Astrocyte (in vitro differentiated cells and primary cell): ENCODE measurements at regions not wholly inside any gene's neighbourhood (a gene's known extent, or its start where the extent isn't known, plus 50 kb on each side); places are given as distances from the start of the nearest gene placed in this dataset.

Experiments used
- DNase-seq: peaks from one replicate; pipeline ENCODE4 v3.0.0-alpha.2; 2010; ENCODE audit warnings: low read depth
- FAIRE-seq: peaks from 2 replicates; lab custom pipeline; 2011; peaks lifted over from hg19 to GRCh38; lab: Jason Lieb, UNC
- H2AFZ ChIP-seq: 2 replicates; pipeline ENCODE4 v1.6.0; 2012; ENCODE audit warnings: low read depth, low read length, inconsistent platforms
- H3K27ac ChIP-seq: 2 replicates; pipeline ENCODE4 v1.5.1; 2011; ENCODE audit warnings: low read depth, low read length, inconsistent platforms
- H3K27me3 ChIP-seq: 2 replicates; pipeline ENCODE4 v1.6.0; 2011; ENCODE audit warnings: low read length, inconsistent platforms; ENCODE audit not compliant: insufficient read depth
- H3K36me3 ChIP-seq: 2 replicates; pipeline ENCODE4 v1.5.1; 2011; ENCODE audit warnings: low read length, inconsistent platforms; ENCODE audit not compliant: insufficient read depth
- H3K4me1 ChIP-seq: 2 replicates; pipeline ENCODE4 v1.5.1; 2011; ENCODE audit warnings: low read length, inconsistent platforms; ENCODE audit not compliant: insufficient read depth
- H3K4me2 ChIP-seq: 2 replicates; pipeline ENCODE4 v1.6.0; 2012; ENCODE audit warnings: low read length, inconsistent platforms
- H3K4me3 ChIP-seq: 2 replicates; pipeline ENCODE4 v1.5.1; 2011; ENCODE audit warnings: low read depth, mild to moderate bottlenecking, low read length, inconsistent platforms; ENCODE audit not compliant: insufficient read depth
- H3K79me2 ChIP-seq: 2 replicates; pipeline ENCODE4 v1.6.0; 2012; ENCODE audit warnings: mild to moderate bottlenecking, low read length, inconsistent platforms; ENCODE audit not compliant: insufficient read depth
- H3K9ac ChIP-seq: 2 replicates; pipeline ENCODE4 v1.6.0; 2012; ENCODE audit warnings: mild to moderate bottlenecking, low read length, inconsistent platforms
- H3K9me3 ChIP-seq: 2 replicates; pipeline ENCODE4 v1.5.1; 2012; ENCODE audit warnings: low read depth, mild to moderate bottlenecking, low read length, inconsistent platforms; ENCODE audit not compliant: insufficient read depth
- H4K20me1 ChIP-seq: 2 replicates; pipeline ENCODE4 v1.6.0; 2012; ENCODE audit warnings: low read length, inconsistent platforms; ENCODE audit not compliant: insufficient read depth
- H3K27ac Mint-ChIP-seq: one replicate; pipeline ENCODE4 v1.8.0; 2021; ENCODE audit warnings: mild to moderate bottlenecking, mixed read lengths; ENCODE audit not compliant: unreplicated experiment
- H3K27me3 Mint-ChIP-seq: one replicate; pipeline ENCODE4 v1.8.0; 2021; ENCODE audit warnings: low read depth, mixed read lengths; ENCODE audit not compliant: unreplicated experiment
- H3K36me3 Mint-ChIP-seq: one replicate; pipeline ENCODE4 v1.8.0; 2021; ENCODE audit warnings: low read depth, mixed read lengths; ENCODE audit not compliant: unreplicated experiment
- H3K4me1 Mint-ChIP-seq: one replicate; pipeline ENCODE4 v1.8.0; 2021; ENCODE audit warnings: low read depth, mixed read lengths; ENCODE audit not compliant: unreplicated experiment
- H3K4me3 Mint-ChIP-seq: one replicate; pipeline ENCODE4 v1.8.0; 2021; ENCODE audit warnings: mild to moderate bottlenecking, moderate library complexity, mixed read lengths; ENCODE audit not compliant: unreplicated experiment
- H3K9me3 Mint-ChIP-seq: one replicate; pipeline ENCODE4 v1.8.0; 2021; ENCODE audit warnings: mild to moderate bottlenecking, mixed read lengths; ENCODE audit not compliant: unreplicated experiment
- CTCF ChIP-seq: IDR thresholded peaks from 2 replicates; pipeline ENCODE4 v1.5.1; 2011; ENCODE audit warnings: low read depth, mild to moderate bottlenecking, inconsistent platforms, low read length, moderate library complexity; ENCODE audit not compliant: insufficient read depth
- EZH2 ChIP-seq: IDR thresholded peaks from 2 replicates; pipeline ENCODE4 v1.6.1; 2012; ENCODE audit warnings: mild to moderate bottlenecking, low read length, inconsistent platforms; ENCODE audit not compliant: insufficient read depth

GRCh38 chr12:118925407-118925806 is 55.9 kb upstream of the SRRM4 start:
- TF ChIP-seq EZH2 (no peak), CTCF (no peak)
- Mint-ChIP-seq H3K27ac (no peak overlapping the region), H3K4me3 (no peak overlapping the region), H3K4me1 (no peaks in the 10 kb centered on the region), H3K36me3 (no peaks in the 10 kb centered on the region), H3K27me3 (peaks cover 48% of the 10 kb centered on the region), H3K9me3 (peaks cover 1% of the 10 kb centered on the region)
- Histone ChIP-seq H3K79me2 (no peaks in the 10 kb centered on the region), H3K4me3 (no peak overlapping the region), H3K27ac (no peak overlapping the region), H4K20me1 (no peaks in the 10 kb centered on the region), H3K9me3 (peaks cover 3% of the 10 kb centered on the region), H2AFZ (no peak overlapping the region), H3K9ac (no peak overlapping the region), H3K4me2 (no peak overlapping the region), H3K27me3 (no peaks in the 10 kb centered on the region), H3K36me3 (no peaks in the 10 kb centered on the region), H3K4me1 (no peaks in the 10 kb centered on the region)
- FAIRE-seq (no peak), DNase-seq (no peak)

GRCh38 chr12:118925826-118926225 is 55.5 kb upstream of the SRRM4 start:
- no peak overlapping the region for H3K9ac ChIP-seq
- H3K27ac ChIP-seq: no peak overlapping the region
- H3K36me3 ChIP-seq: no peaks in the 10 kb centered on the region
- H2AFZ ChIP-seq: no peak overlapping the region
- no peaks in the 10 kb centered on the region for H3K27me3 ChIP-seq
- Mint-ChIP-seq H3K27ac (no peak overlapping the region), H3K4me3 (no peak overlapping the region), H3K27me3 (peaks cover 48% of the 10 kb centered on the region), H3K36me3 (no peaks in the 10 kb centered on the region), H3K9me3 (peaks cover 1% of the 10 kb centered on the region), H3K4me1 (no peaks in the 10 kb centered on the region)
- no peaks in the 10 kb centered on the region for H3K4me1 ChIP-seq
- no peak for FAIRE-seq
- H4K20me1 ChIP-seq: no peaks in the 10 kb centered on the region
- no peaks in the 10 kb centered on the region for H3K79me2 ChIP-seq
- DNase-seq: no peak
- peaks cover 3% of the 10 kb centered on the region for H3K9me3 ChIP-seq
- TF ChIP-seq EZH2: no peak
- no peak for TF ChIP-seq CTCF
- no peak overlapping the region for H3K4me2 ChIP-seq
- H3K4me3 ChIP-seq: no peak overlapping the region
